ENCODE measurements at regions not wholly inside any gene's neighbourhood (a gene's known extent, or its start where the extent isn't known, plus 50 kb on each side); places are given as distances from the start of the nearest gene placed in this dataset.
A peak's percentile ranks its signal among the peaks of the same experiment; 100 is the strongest.
"Not testable (repeated sequence)": the region's sequence is repeated elsewhere in the genome, so short reads cannot be mapped to it uniquely, and the experiment has no call there.

- not testable (repeated sequence) for DNase-seq (ENCODE audit: low spot score)
These were observed 209.0 kb upstream of the ELL2 start for GRCh38 chr5:96170481-96171125.

GRCh38 chr5:96168833-96169232, 207.2 kb upstream of the ELL2 start:
- DNase-seq (ENCODE audit: low spot score), result not testable (repeated sequence)

GRCh38 chr5:96159043-96159442, 197.4 kb upstream of the ELL2 start:
- DNase-seq (ENCODE audit: low spot score), result no peak

- DNase-seq (ENCODE audit: low spot score), result no peak
These were observed 196.2 kb upstream of the ELL2 start for GRCh38 chr5:96157841-96158291.

GRCh38 chr5:96157077-96157780, 195.6 kb upstream of the ELL2 start:
- no peak for DNase-seq (ENCODE audit: low spot score)

GRCh38 chr5:96155147-96155546, 193.5 kb upstream of the ELL2 start:
- no peak for DNase-seq (ENCODE audit: low spot score)

- no peak for DNase-seq (ENCODE audit: low spot score)
These were observed 190.2 kb upstream of the ELL2 start for GRCh38 chr5:96151891-96152290.

- DNase-seq (ENCODE audit: low spot score), result no peak
These were observed 188.4 kb upstream of the ELL2 start for GRCh38 chr5:96150007-96150406.

GRCh38 chr5:96149546-96149945, 187.9 kb upstream of the ELL2 start:
- no peak for DNase-seq (ENCODE audit: low spot score)

GRCh38 chr5:96149021-96149420, 187.4 kb upstream of the ELL2 start:
- DNase-seq (ENCODE audit: low spot score), result no peak

- DNase-seq (ENCODE audit: low spot score), result no peak
These were observed 186.7 kb upstream of the ELL2 start for GRCh38 chr5:96148376-96148775.

- no peak for DNase-seq (ENCODE audit: low spot score)
These were observed 186.2 kb upstream of the ELL2 start for GRCh38 chr5:96147866-96148265.

GRCh38 chr5:96146675-96147074, 185.0 kb upstream of the ELL2 start:
- DNase-seq (ENCODE audit: low spot score), result peak; percentile 31

GRCh38 chr5:96144289-96144688, 182.6 kb upstream of the ELL2 start:
- peak; percentile 42 for DNase-seq (ENCODE audit: low spot score)

- no peak for DNase-seq (ENCODE audit: low spot score)
These were observed 181.8 kb upstream of the ELL2 start for GRCh38 chr5:96143450-96143849.

- DNase-seq (ENCODE audit: low spot score), result no peak
These were observed 181.3 kb upstream of the ELL2 start for GRCh38 chr5:96142786-96143434.

GRCh38 chr5:96142184-96142781, 180.6 kb upstream of the ELL2 start:
- DNase-seq (ENCODE audit: low spot score), result no peak

- no peak for DNase-seq (ENCODE audit: low spot score)
These were observed 180.1 kb upstream of the ELL2 start for GRCh38 chr5:96141749-96142148.

- no peak for DNase-seq (ENCODE audit: low spot score)
These were observed 178.8 kb upstream of the ELL2 start for GRCh38 chr5:96140496-96140895.

- no peak for DNase-seq (ENCODE audit: low spot score)
These were observed 178.4 kb upstream of the ELL2 start for GRCh38 chr5:96140084-96140483.

GRCh38 chr5:96134886-96135285, 173.2 kb upstream of the ELL2 start:
- DNase-seq (ENCODE audit: low spot score), result no peak

- no peak for DNase-seq (ENCODE audit: low spot score)
These were observed 171.9 kb upstream of the ELL2 start for GRCh38 chr5:96133341-96134079.
